ENCODE measurements at regions not wholly inside any gene's neighbourhood (a gene's known extent, or its start where the extent isn't known, plus 50 kb on each side); places are given as distances from the start of the nearest gene placed in this dataset.
"Not testable (repeated sequence)": the region's sequence is repeated elsewhere in the genome, so short reads cannot be mapped to it uniquely, and the experiment has no call there.

DNA sequence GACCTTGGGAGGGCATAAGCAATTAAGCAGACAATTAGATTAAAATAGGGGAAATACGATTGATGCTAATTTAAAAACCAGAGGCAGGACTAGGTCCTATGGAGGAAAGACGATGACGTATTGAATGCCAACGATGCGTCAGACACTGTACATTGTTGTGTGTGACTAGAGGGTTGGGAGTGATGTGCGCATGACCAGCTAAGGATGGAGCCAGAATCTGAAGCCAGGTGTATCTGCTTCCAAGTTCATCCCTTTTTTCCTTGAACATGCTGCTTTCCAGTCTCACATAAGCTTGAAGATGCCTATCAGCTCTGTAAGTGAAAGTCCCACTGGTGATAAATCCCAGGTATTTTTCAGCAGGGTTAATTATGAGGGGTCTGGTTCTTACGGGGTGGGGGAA, 576.2 kb downstream of the MATN1 start:
- no peak for FAIRE-seq
- no peak for DNase-seq (ENCODE audit: insufficient read length, low spot score)

DNA sequence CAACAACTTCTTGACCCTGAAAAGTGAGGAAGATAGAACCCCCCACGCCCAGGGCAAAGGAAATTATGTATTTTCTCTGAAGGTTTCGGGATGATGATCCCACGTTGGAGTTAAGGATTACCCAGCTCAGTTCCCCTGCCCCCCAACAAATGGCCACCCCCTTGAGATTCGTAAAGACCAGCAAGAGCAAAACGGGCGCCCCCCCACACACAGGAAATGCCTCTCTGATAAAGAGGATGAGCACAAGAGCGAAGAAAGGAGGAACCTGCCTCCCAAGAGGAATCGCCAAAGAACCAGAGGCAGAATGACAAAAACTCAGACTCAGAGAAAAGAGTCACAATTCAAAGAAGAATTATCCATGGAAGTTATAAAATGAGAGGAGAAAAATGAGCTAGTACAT, 576.9 kb downstream of the MATN1 start:
- no peak for FAIRE-seq
- no peak for DNase-seq (ENCODE audit: insufficient read length, low spot score)
- no peak for TF ChIP-seq POLR2A (IDR thresholded peaks at IDR 0.05; ENCODE audit: low read depth, low read length)

More for the DNA sequence above, 576.2 kb downstream of the MATN1 start:
- TF ChIP-seq POLR2A (IDR thresholded peaks at IDR 0.05; ENCODE audit: low read depth, low read length) = no peak

- DNase-seq (ENCODE audit: insufficient read length, low spot score) (no peak), FAIRE-seq (no peak)
- no peak for TF ChIP-seq POLR2A (IDR thresholded peaks at IDR 0.05; ENCODE audit: low read depth, low read length)
Measured at GRCh38 chr1:30145723-30146303, 577.6 kb downstream of the MATN1 start.

- FAIRE-seq (no peak), DNase-seq (ENCODE audit: insufficient read length, low spot score) (no peak)
- no peak for TF ChIP-seq POLR2A (IDR thresholded peaks at IDR 0.05; ENCODE audit: low read depth, low read length)
Measured at GRCh38 chr1:30144831-30145230, 578.6 kb downstream of the MATN1 start.

DNA sequence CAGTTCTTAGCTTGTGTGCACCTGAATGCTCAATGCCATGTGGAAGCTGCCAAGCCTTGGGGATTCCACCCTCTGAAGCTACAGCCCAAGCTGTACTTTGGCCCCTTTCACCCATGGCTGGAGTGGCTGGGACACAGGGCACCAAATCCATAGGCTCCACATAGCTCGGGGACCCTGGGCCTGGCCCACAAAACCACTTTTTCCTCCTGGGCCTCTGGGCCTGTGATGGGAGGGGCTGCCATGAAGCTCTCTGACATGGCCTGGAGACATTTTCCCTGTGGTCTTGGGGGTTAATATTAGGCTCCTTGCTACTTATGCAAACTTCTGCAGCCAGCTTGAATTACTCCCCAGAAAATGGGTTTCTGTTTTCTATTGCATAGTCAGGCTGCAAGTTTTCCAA, 579.9 kb downstream of the MATN1 start:
- no peak for FAIRE-seq
- no peak for DNase-seq (ENCODE audit: insufficient read length, low spot score)
- TF ChIP-seq POLR2A (IDR thresholded peaks at IDR 0.05; ENCODE audit: low read depth, low read length) = no peak

- DNase-seq (ENCODE audit: insufficient read length, low spot score) (no peak), FAIRE-seq (no peak)
- no peak for TF ChIP-seq POLR2A (IDR thresholded peaks at IDR 0.05; ENCODE audit: low read depth, low read length)
Measured at GRCh38 chr1:30140566-30140965, 582.8 kb downstream of the MATN1 start.

DNA sequence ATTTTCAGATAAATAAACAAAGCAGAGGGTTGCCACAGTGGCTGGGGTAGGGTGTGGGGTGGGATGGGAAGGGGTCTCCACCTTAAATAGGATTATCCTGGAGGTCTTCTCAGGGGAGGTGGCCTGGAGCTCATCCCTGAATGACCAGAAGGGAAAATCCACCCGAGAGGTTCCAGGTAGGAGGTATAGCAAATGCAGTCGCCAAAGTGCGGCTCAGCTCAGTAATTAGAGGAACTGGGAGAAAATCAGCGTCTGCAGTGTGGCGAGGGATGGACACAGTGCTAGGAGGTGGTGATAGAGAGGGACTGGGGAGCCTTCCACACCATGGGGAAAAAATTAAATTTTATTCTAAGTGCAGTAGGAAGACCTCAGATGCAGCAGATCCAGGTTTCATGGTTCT, 584.5 kb downstream of the MATN1 start:
- no peak for TF ChIP-seq POLR2A (IDR thresholded peaks at IDR 0.05; ENCODE audit: low read depth, low read length)
- DNase-seq (ENCODE audit: insufficient read length, low spot score) (no peak), FAIRE-seq (no peak)

DNA sequence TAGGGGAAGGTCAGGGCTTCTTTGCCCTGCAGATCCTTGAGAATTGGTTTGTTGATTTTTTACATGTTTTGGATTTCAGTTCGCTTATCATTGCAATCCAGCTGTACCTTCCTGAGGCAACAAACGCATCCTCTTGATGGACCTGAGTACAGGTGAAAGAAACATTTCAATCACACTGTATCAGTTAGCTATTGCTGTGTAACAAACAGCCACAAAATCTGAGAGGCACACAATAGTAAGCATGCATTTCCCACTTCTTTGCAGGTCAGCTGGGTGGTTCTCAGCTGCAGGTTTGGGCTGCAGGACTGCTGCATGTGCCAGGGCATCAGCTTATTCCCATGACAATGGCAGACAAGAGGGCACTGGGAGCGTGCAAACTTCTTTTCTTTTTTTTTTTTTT, 586.4 kb downstream of the MATN1 start:
- DNase-seq (ENCODE audit: insufficient read length, low spot score) (no peak), FAIRE-seq (no peak)
- no peak for TF ChIP-seq POLR2A (IDR thresholded peaks at IDR 0.05; ENCODE audit: low read depth, low read length)

GRCh38 chr1:30135698-30136097, 587.7 kb downstream of the MATN1 start:
- DNase-seq (ENCODE audit: insufficient read length, low spot score) (no peak), FAIRE-seq (no peak)
- TF ChIP-seq POLR2A (IDR thresholded peaks at IDR 0.05; ENCODE audit: low read depth, low read length) = no peak

- FAIRE-seq (no peak), DNase-seq (ENCODE audit: insufficient read length, low spot score) (no peak)
- no peak for TF ChIP-seq POLR2A (IDR thresholded peaks at IDR 0.05; ENCODE audit: low read depth, low read length)
Measured at GRCh38 chr1:30134466-30135217, 588.7 kb downstream of the MATN1 start.

GRCh38 chr1:30133414-30134055, 589.9 kb downstream of the MATN1 start:
- DNase-seq (ENCODE audit: insufficient read length, low spot score) (no peak), FAIRE-seq (no peak)

GRCh38 chr1:30132602-30133286, 590.6 kb downstream of the MATN1 start:
- no peak for FAIRE-seq

More at GRCh38 chr1:30133414-30134055, 589.9 kb downstream of the MATN1 start:
- TF ChIP-seq POLR2A (IDR thresholded peaks at IDR 0.05; ENCODE audit: low read depth, low read length) = no peak

DNA sequence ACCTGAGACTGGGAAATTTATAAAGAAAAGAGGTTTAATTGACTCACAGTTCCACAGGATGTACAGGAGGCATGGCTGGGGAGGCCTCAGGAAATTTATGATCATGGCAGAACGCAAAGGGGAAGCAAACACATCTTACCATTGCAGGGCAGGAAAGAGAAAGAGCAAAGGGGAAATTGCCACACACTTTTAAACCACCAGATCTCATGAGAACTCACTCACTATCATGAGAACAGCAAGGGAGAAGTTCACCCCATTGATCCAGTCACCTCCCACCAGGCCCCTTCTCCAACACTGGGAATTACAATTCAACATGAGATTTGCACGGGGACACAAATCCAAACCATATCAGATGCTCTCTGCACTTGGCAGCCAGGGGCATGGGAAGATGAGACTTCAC, 592.8 kb downstream of the MATN1 start:
- not testable (repeated sequence) for FAIRE-seq

More at GRCh38 chr1:30132602-30133286, 590.6 kb downstream of the MATN1 start:
- DNase-seq (ENCODE audit: insufficient read length, low spot score) = no peak
- no peak for TF ChIP-seq POLR2A (IDR thresholded peaks at IDR 0.05; ENCODE audit: low read depth, low read length)

GRCh38 chr1:30130099-30130498, 593.3 kb downstream of the MATN1 start:
- no peak for FAIRE-seq
- DNase-seq (ENCODE audit: insufficient read length, low spot score) = no peak
- no peak for TF ChIP-seq POLR2A (IDR thresholded peaks at IDR 0.05; ENCODE audit: low read depth, low read length)

More for the DNA sequence above, 592.8 kb downstream of the MATN1 start:
- not testable (repeated sequence) for DNase-seq (ENCODE audit: insufficient read length, low spot score)

Data from H54 (cell line).